DND-41 (cell line): ENCODE measurements at regions not wholly inside any gene's neighbourhood (a gene's known extent, or its start where the extent isn't known, plus 50 kb on each side); places are given as distances from the start of the nearest gene placed in this dataset.

Experiments
- ATAC-seq: fragments of 200-7000 bp; cut with Tn5 transposase; 3 replicates; pipeline ENCODE4 v1.9.1; 2021; ENCODE audit warnings: low read depth; ENCODE audit not compliant: insufficient read depth
- DNase-seq: peaks from one replicate; pipeline ENCODE4 v3.0.0-alpha.2; 2020
- H2AFZ ChIP-seq: 2 replicates; pipeline ENCODE4 v1.6.0; 2012; ENCODE audit warnings: low read depth, low read length
- H3K27ac ChIP-seq: 2 replicates; pipeline ENCODE4 v1.5.1; 2012; ENCODE audit warnings: low read length, inconsistent platforms
- H3K27me3 ChIP-seq: fragments of 200-600 bp; sonication (generic); 2 replicates; pipeline ENCODE4 v1.6.0; 2012; ENCODE audit warnings: low read length, mild to moderate bottlenecking, inconsistent platforms; ENCODE audit not compliant: insufficient read depth, poor library complexity
- H3K36me3 ChIP-seq: 2 replicates; pipeline ENCODE4 v1.5.1; 2012; ENCODE audit warnings: low read length, inconsistent platforms; ENCODE audit not compliant: insufficient read depth
- H3K4me1 ChIP-seq: 2 replicates; pipeline ENCODE4 v1.5.1; 2012; ENCODE audit warnings: mild to moderate bottlenecking, low read length; ENCODE audit not compliant: insufficient read depth
- H3K4me2 ChIP-seq: 2 replicates; pipeline ENCODE4 v1.6.0; 2012; ENCODE audit warnings: mild to moderate bottlenecking, moderate library complexity, low read length, inconsistent platforms; ENCODE audit not compliant: insufficient read depth
- H3K4me3 ChIP-seq, 2 experiments: fragments of 200-600 bp in 1 of 2; shearing (Covaris generic) in 1 of 2; 2 replicates each; pipeline ENCODE4 v1.5.1; 2012 to 2016; ENCODE audit warnings: inconsistent platforms in 2 of 2, low read length in 2 of 2, mild to moderate bottlenecking in 2 of 2, low read depth in 1 of 2, moderate library complexity in 1 of 2
- H3K79me2 ChIP-seq: 2 replicates; pipeline ENCODE4 v1.6.0; 2012; ENCODE audit warnings: low read length, inconsistent platforms; ENCODE audit not compliant: insufficient read depth
- H3K9ac ChIP-seq: 2 replicates; pipeline ENCODE4 v1.6.0; 2012; ENCODE audit warnings: low read depth, mild to moderate bottlenecking, inconsistent platforms, low read length, moderate library complexity
- H3K9me3 ChIP-seq: 2 replicates; pipeline ENCODE4 v1.5.1; 2012; ENCODE audit warnings: low read length, moderate library complexity, mild to moderate bottlenecking, inconsistent platforms; ENCODE audit not compliant: insufficient read depth, severe bottlenecking
- H4K20me1 ChIP-seq: 2 replicates; pipeline ENCODE4 v1.6.0; 2012; ENCODE audit warnings: low read length; ENCODE audit not compliant: insufficient read depth
- EZH2 ChIP-seq: IDR thresholded peaks from 3 replicates; pipeline ENCODE4 v1.6.1; 2012; ENCODE audit warnings: borderline replicate concordance, low read depth, mild to moderate bottlenecking, moderate library complexity, low read length, inconsistent platforms; ENCODE audit not compliant: severe bottlenecking
- TF ChIP-seq, protein P1 (sequence below): IDR thresholded peaks from 2 replicates; pipeline ENCODE4 v1.5.1; 2012; ENCODE audit warnings: borderline replicate concordance, low read length, moderate library complexity, mild to moderate bottlenecking; ENCODE audit not compliant: poor library complexity, severe bottlenecking; ENCODE audit errors: extremely low read depth

DNA sequence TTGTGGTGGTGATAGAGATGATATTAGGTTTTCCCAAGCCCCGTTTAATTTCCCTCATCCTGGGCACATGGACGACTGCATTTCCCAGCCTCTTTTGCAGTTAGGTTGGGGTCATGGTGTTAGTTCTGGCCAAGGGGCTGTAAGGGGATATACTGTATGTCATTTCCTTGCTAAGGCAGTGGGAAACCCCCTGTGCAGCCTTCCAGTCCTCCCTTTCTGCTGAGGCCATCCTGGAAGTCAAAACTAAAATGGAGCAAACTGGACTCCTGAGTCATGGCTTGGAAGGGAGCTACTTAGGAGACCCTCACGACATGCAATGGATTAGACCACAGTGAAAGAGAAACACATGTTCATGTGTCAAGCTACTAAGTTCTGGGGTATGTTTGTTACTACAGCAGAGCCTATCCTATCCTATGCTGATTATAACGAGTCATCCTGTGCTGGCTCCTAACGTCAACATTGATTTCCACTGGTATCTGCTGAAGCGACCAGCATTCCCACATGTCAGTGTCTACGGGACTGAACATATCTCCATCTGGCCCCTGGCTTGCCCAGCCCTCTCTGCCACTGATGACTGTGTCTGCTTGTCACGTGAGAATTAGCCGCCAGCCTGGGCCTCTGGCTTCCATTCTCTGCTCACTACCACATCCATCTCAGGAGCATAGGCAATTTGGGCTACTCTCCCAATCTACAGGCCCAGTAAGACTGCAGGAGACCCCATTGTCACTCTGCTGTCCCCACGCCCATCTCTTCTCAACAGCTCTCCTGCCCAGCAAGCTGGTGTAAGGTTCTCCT is 85.6 kb upstream of the MEF2A start:
- Histone ChIP-seq H3K27ac (no peak overlapping the region; the same call in 1 of the 2 replicates), H3K9ac (no peak overlapping the region), H3K4me2 (no peak overlapping the region), H4K20me1 (no peaks in the 10 kb centered on the region), H3K4me3 (no peak overlapping the region), H3K79me2 (no peaks in the 10 kb centered on the region), H3K4me1 (peaks cover 40% of the 10 kb centered on the region), H3K36me3 (no peaks in the 10 kb centered on the region), H2AFZ (no peak overlapping the region), H3K9me3 (no peaks in the 10 kb centered on the region), H3K27me3 (no peaks in the 10 kb centered on the region)
- no peak for ATAC-seq
- no peak for TF ChIP-seq EZH2
- TF ChIP-seq, protein P1, sequence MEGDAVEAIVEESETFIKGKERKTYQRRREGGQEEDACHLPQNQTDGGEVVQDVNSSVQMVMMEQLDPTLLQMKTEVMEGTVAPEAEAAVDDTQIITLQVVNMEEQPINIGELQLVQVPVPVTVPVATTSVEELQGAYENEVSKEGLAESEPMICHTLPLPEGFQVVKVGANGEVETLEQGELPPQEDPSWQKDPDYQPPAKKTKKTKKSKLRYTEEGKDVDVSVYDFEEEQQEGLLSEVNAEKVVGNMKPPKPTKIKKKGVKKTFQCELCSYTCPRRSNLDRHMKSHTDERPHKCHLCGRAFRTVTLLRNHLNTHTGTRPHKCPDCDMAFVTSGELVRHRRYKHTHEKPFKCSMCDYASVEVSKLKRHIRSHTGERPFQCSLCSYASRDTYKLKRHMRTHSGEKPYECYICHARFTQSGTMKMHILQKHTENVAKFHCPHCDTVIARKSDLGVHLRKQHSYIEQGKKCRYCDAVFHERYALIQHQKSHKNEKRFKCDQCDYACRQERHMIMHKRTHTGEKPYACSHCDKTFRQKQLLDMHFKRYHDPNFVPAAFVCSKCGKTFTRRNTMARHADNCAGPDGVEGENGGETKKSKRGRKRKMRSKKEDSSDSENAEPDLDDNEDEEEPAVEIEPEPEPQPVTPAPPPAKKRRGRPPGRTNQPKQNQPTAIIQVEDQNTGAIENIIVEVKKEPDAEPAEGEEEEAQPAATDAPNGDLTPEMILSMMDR: no peak
- no peak for DNase-seq

DNA sequence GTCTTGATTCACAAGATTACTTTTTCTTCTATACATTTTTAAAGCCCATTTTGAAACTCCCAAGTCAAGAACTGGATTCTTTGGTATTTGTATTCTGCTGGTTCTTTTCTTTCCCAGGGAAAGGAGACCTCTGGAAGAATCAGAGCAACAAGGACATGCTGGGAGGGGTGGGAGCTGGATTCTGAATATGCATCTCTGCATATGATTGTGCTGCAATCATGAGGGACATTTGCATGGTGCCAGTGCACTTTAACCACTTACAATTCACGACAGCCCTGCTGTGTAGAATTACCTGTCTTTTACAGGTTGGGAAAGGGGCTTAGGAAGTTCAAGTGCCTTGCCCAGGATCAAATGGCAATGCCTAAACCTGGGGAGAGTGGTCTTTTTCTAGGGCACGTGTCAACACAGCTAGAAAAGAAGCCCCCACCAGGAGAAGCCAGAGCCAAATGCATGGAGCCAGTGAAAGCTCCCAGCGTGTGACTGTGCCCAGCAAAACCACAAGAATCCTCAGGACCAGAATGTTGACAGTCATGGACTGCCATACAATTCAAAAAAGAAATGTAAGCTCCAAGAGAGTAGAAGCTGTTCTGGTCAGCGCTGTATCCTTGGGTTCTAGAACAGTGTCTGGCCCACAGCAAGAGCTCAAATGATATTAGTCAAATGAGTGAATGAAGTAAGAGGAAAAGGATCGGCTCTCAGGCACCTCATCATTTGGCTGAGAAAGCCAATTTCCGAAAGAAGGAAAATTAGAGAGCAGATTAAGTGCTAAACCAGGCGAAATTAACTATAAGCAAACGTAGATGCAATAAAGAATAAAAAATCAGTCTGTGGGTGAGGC is 84.5 kb upstream of the MEF2A start:
- Histone ChIP-seq H3K9ac (no peak overlapping the region), H2AFZ (no peak overlapping the region), H3K9me3 (no peaks in the 10 kb centered on the region), H3K4me1 (peaks cover 46% of the 10 kb centered on the region), H3K36me3 (no peaks in the 10 kb centered on the region), H3K27ac (no peak overlapping the region), H3K4me3 (no peak overlapping the region), H3K4me2 (no peak overlapping the region), H3K27me3 (no peaks in the 10 kb centered on the region), H3K79me2 (no peaks in the 10 kb centered on the region), H4K20me1 (no peaks in the 10 kb centered on the region)
- TF ChIP-seq, protein P1: no peak
- TF ChIP-seq EZH2: no peak
- DNase-seq: no peak
- ATAC-seq: no peak

DNA sequence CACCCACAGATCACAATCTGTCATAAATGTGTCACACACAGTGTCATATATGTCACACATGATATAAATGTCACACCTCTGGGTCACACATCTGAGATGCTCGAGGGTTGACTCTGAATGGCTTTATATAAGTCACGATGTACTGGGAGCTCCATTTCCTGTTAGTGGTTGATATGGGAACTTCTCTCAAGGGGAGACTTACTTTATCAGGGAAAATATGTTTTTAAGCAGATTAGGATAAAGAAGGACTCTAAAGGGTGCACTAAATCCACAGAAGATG is 83.9 kb upstream of the MEF2A start:
- H3K27me3 ChIP-seq: no peaks in the 10 kb centered on the region
- H3K4me3 ChIP-seq: no peak overlapping the region
- no peak for ATAC-seq
- H3K36me3 ChIP-seq: no peaks in the 10 kb centered on the region
- no peaks in the 10 kb centered on the region for H3K79me2 ChIP-seq
- no peak overlapping the region for H3K27ac ChIP-seq
- no peak for TF ChIP-seq EZH2
- TF ChIP-seq, protein P1: peak; percentile 15
- no peak overlapping the region for H2AFZ ChIP-seq
- H3K9ac ChIP-seq: no peak overlapping the region
- no peaks in the 10 kb centered on the region for H3K9me3 ChIP-seq
- no peaks in the 10 kb centered on the region for H4K20me1 ChIP-seq
- H3K4me2 ChIP-seq: no peak overlapping the region
- H3K4me1 ChIP-seq: peaks cover 40% of the 10 kb centered on the region
- DNase-seq: no peak
